ENCODE measurements at regions not wholly inside any gene's neighbourhood (a gene's known extent, or its start where the extent isn't known, plus 50 kb on each side); places are given as distances from the start of the nearest gene placed in this dataset.

GRCh38 chr14:105860615-105861580, 334.5 kb downstream of the TMEM121 start:
- no peak overlapping the region for H3K4me3 ChIP-seq (replicated peaks in 1 of 3)
- H3K9me3 ChIP-seq: no peaks in the 10 kb centered on the region
- intact Hi-C loops (cut with DNase I): no loop called here
- no peak overlapping the region for H3K27ac ChIP-seq
- TF ChIP-seq CTCF (IDR thresholded peaks at IDR 0.05) (no peak), POLR2A (IDR thresholded peaks at IDR 0.05) (no peak)
- H3K27me3 ChIP-seq: no peaks in the 10 kb centered on the region
- no peaks in the 10 kb centered on the region for H3K36me3 ChIP-seq
- H3K4me1 ChIP-seq: no peaks in the 10 kb centered on the region
- 83 to 86% methylated on average over 22 of the region's 22 CpGs for WGBS, 2 donors
- DNase-seq: no peak

GRCh38 chr14:105861985-105862465, 335.6 kb downstream of the TMEM121 start:
- TF ChIP-seq CTCF (IDR thresholded peaks at IDR 0.05): no peak
- TF ChIP-seq POLR2A (IDR thresholded peaks at IDR 0.05): no peak
- H3K27me3 ChIP-seq: no peaks in the 10 kb centered on the region
- DNase-seq: no peak
- 78 to 79% methylated on average over 11 of the region's 11 CpGs for WGBS, 2 donors
- H3K4me1 ChIP-seq: no peaks in the 10 kb centered on the region
- H3K27ac ChIP-seq: no peak overlapping the region
- H3K36me3 ChIP-seq: no peaks in the 10 kb centered on the region
- H3K9me3 ChIP-seq: no peaks in the 10 kb centered on the region
- no peak overlapping the region for H3K4me3 ChIP-seq (replicated peaks in 1 of 3)
- intact Hi-C loops (cut with DNase I): no loop called here

GRCh38 chr14:105862581-105863239, 336.3 kb downstream of the TMEM121 start:
- H3K4me3 ChIP-seq (replicated peaks in 1 of 3): no peak overlapping the region
- H3K9me3 ChIP-seq: no peaks in the 10 kb centered on the region
- H3K27me3 ChIP-seq: no peaks in the 10 kb centered on the region
- WGBS, 2 donors: 82 to 84% methylated on average over 20 of the region's 20 CpGs
- TF ChIP-seq CTCF (IDR thresholded peaks at IDR 0.05) (no peak), POLR2A (IDR thresholded peaks at IDR 0.05) (no peak)
- intact Hi-C loops (cut with DNase I): no loop called here
- no peak for DNase-seq
- H3K27ac ChIP-seq: no peak overlapping the region
- no peaks in the 10 kb centered on the region for H3K4me1 ChIP-seq
- H3K36me3 ChIP-seq: no peaks in the 10 kb centered on the region

- 86 to 93% methylated on average over 8 to 18 of the region's 25 CpGs for WGBS, 2 donors
- H3K36me3 ChIP-seq: no peaks in the 10 kb centered on the region
- no peak for TF ChIP-seq POLR2A (IDR thresholded peaks at IDR 0.05)
- no peak for TF ChIP-seq CTCF (IDR thresholded peaks at IDR 0.05)
- H3K4me3 ChIP-seq (replicated peaks in 1 of 3): no peak overlapping the region
- H3K27ac ChIP-seq: no peak overlapping the region
- no peaks in the 10 kb centered on the region for H3K4me1 ChIP-seq
- H3K27me3 ChIP-seq: no peaks in the 10 kb centered on the region
- intact Hi-C loops (cut with DNase I): no loop called here
- no peaks in the 10 kb centered on the region for H3K9me3 ChIP-seq
- DNase-seq: no peak
These were observed 337.1 kb downstream of the TMEM121 start for GRCh38 chr14:105863296-105864108.
